ACC112 (cell line): ENCODE measurements at regions not wholly inside any gene's neighbourhood (a gene's known extent, or its start where the extent isn't known, plus 50 kb on each side); places are given as distances from the start of the nearest gene placed in this dataset.

Experiments used
- H2AFZ ChIP-seq: fragments of 200-600 bp; sonication (generic); one replicate; pipeline ENCODE4 v1.6.0; 2017; ENCODE audit warnings: antibody characterized with exemption, low read length; ENCODE audit not compliant: unreplicated experiment
- H3K27ac ChIP-seq: fragments of 200-600 bp; sonication (generic); 2 replicates; pipeline ENCODE4 v1.5.1; 2014; ENCODE audit warnings: low read depth, mild to moderate bottlenecking, antibody characterized with exemption, low read length, moderate library complexity
- H3K27me3 ChIP-seq: fragments of 200-600 bp; sonication (generic); 2 replicates; pipeline ENCODE4 v1.6.1; 2014; ENCODE audit warnings: mild to moderate bottlenecking, antibody characterized with exemption, low read length, moderate library complexity, mixed read lengths; ENCODE audit not compliant: insufficient read depth
- H3K36me3 ChIP-seq: fragments of 200-600 bp; sonication (generic); 2 replicates; pipeline ENCODE4 v1.6.1; 2016; ENCODE audit warnings: mild to moderate bottlenecking, antibody characterized with exemption, low read length, moderate library complexity, mixed read lengths; ENCODE audit not compliant: insufficient read depth
- H3K4me1 ChIP-seq: fragments of 200-600 bp; sonication (generic); one replicate; pipeline ENCODE4 v1.6.1; 2016; ENCODE audit warnings: low read length, mixed read lengths; ENCODE audit not compliant: insufficient read depth, unreplicated experiment, control insufficient read depth
- H3K4me3 ChIP-seq: fragments of 200-600 bp; sonication (generic); 2 replicates; pipeline ENCODE4 v1.5.1; 2014; ENCODE audit warnings: mild to moderate bottlenecking, low read depth, low read length
- H3K79me2 ChIP-seq: fragments of 200-600 bp; sonication (generic); one replicate; pipeline ENCODE4 v1.6.0; 2016; ENCODE audit warnings: low read length; ENCODE audit not compliant: control insufficient read depth, unreplicated experiment, insufficient read depth

DNA sequence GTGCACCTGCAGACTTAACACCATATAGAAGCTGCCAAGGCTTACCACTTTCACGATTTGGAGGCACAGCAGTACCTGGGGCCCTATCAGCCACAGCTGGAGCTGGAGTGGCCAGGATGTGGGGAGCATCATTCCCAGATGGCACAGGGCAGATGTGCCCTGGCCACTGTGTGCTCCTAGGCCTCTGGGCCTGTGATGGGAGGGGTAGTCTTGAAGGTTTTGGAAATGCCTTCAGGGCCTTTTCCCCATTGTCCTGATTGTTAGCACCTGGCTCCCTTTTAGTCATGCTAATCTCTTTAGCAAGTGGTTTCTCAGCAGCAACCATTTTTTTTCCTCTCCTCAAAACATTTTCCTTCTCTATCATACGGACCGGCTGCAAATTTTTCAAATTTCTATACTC lies 490.2 kb downstream of the RAB28 start:
- Histone ChIP-seq H3K36me3 (no peaks in the 10 kb centered on the region), H2AFZ (no peak overlapping the region), H3K79me2 (no peaks in the 10 kb centered on the region), H3K4me1 (no peaks in the 10 kb centered on the region), H3K4me3 (no peak overlapping the region), H3K27ac (no peak overlapping the region), H3K27me3 (no peaks in the 10 kb centered on the region)

DNA sequence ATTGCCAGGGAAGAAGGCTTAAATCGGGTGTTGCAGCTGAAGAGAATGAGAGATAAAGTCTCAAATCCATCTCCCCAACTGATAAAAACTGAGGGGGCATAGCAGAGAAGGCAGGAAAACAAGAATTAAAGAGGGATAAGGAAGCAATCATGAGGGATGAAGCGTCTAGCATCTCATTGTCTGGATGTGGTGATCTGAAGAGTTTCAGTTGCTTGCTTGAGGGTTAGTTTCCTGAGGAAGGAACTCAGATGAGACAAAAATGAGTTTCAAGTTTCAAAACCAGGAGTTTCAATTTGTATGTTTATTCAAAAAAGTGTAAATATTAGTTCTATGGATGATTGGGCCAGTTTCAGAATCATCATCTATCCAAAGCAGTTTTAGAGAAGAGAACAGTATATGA lies 496.9 kb downstream of the RAB28 start:
- Histone ChIP-seq H3K36me3 (no peaks in the 10 kb centered on the region), H3K4me3 (no peak overlapping the region), H2AFZ (no peak overlapping the region), H3K27me3 (no peaks in the 10 kb centered on the region), H3K79me2 (no peaks in the 10 kb centered on the region), H3K4me1 (no peaks in the 10 kb centered on the region), H3K27ac (no peak overlapping the region)

DNA sequence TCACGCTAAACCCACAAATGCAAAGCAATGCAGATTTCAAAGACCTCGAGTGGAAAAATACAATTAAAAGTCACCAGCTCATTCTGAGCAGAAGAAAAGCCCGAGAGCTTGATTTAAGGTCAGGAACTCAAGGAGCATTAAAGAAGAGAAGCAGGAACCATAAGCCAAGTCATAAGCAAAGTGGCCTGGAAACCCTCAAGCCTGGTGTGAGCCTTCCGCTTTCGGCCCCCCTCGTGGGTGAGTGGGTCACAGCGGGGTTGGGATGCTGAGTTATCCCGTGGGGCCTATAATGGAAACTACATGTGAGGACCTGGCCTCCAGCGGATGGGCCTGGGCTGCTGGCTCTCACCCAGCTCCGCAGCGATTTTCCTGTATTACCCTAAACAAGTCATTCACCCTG lies 504.3 kb downstream of the RAB28 start:
- Histone ChIP-seq H3K27me3 (no peaks in the 10 kb centered on the region), H3K4me3 (no peak overlapping the region), H2AFZ (no peak overlapping the region), H3K27ac (no peak overlapping the region), H3K79me2 (no peaks in the 10 kb centered on the region), H3K36me3 (no peaks in the 10 kb centered on the region), H3K4me1 (no peaks in the 10 kb centered on the region)

- Histone ChIP-seq H3K4me1 (no peaks in the 10 kb centered on the region), H3K4me3 (no peak overlapping the region)
Observed at GRCh38 chr4:12978310-12978709, 505.8 kb downstream of the RAB28 start.

GRCh38 chr4:12975511-12975910 lies 508.6 kb downstream of the RAB28 start:
- Histone ChIP-seq H3K79me2 (no peaks in the 10 kb centered on the region), H3K4me3 (no peak overlapping the region), H3K27me3 (no peaks in the 10 kb centered on the region), H2AFZ (no peak overlapping the region), H3K36me3 (no peaks in the 10 kb centered on the region), H3K4me1 (no peaks in the 10 kb centered on the region), H3K27ac (no peak overlapping the region)

More at GRCh38 chr4:12978310-12978709, 505.8 kb downstream of the RAB28 start:
- no peak overlapping the region for H3K27ac ChIP-seq
- no peaks in the 10 kb centered on the region for H3K27me3 ChIP-seq
- no peak overlapping the region for H2AFZ ChIP-seq
- no peaks in the 10 kb centered on the region for H3K79me2 ChIP-seq
- H3K36me3 ChIP-seq = no peaks in the 10 kb centered on the region

DNA sequence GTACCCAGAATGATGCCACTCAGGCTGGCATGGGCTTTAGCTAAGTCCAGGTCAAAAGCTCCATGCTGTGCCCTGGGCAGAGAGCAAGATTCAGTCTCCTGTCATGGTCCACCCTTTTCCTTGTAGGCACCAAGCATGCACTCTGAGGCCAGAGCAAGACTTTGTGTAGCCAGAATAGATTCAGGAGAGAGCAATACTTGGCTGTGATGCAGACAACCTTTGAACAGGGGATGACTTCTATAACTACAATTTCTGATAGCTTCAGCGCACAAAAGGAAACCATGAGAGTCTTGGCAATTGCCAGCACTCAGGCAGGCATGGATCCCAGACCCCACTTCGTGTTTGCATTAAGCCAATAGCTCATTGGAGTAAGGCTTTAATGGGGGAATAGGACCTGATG lies 510.6 kb downstream of the RAB28 start:
- Histone ChIP-seq H3K79me2 (no peaks in the 10 kb centered on the region), H2AFZ (no peak overlapping the region), H3K27ac (no peak overlapping the region), H3K27me3 (no peaks in the 10 kb centered on the region), H3K4me1 (no peaks in the 10 kb centered on the region), H3K4me3 (no peak overlapping the region), H3K36me3 (no peaks in the 10 kb centered on the region)

- Histone ChIP-seq H3K4me3 (no peak overlapping the region), H3K79me2 (no peaks in the 10 kb centered on the region), H3K27ac (no peak overlapping the region), H2AFZ (no peak overlapping the region), H3K4me1 (no peaks in the 10 kb centered on the region), H3K27me3 (no peaks in the 10 kb centered on the region), H3K36me3 (no peaks in the 10 kb centered on the region)
Observed at GRCh38 chr4:12968345-12968744, 515.8 kb downstream of the RAB28 start.

- Histone ChIP-seq H3K4me3 (no peak overlapping the region), H3K36me3 (no peaks in the 10 kb centered on the region), H3K27me3 (no peaks in the 10 kb centered on the region), H2AFZ (no peak overlapping the region), H3K4me1 (no peaks in the 10 kb centered on the region), H3K79me2 (no peaks in the 10 kb centered on the region), H3K27ac (no peak overlapping the region)
Observed at GRCh38 chr4:12966726-12967125, 517.4 kb downstream of the RAB28 start.

DNA sequence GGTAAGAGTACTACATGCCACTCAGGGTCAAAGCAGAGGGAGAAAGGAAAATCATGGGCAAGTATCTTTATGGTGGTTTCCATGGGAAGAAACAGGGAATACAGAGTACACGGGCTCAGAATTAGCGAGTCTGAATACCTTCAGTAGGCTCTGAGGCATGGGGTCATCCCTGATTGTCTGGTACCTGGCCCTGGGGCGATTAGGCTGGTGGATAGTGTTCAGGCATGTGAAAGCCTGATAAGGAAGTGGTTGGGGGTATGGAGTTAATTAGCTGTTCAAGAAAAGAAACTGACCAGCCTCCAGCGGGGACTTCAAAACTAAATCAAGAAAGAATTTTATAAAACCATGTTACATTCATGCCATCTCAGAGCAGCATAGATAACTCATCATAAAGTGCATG lies 518.8 kb downstream of the RAB28 start:
- Histone ChIP-seq H3K27me3 (no peaks in the 10 kb centered on the region), H3K36me3 (no peaks in the 10 kb centered on the region), H3K79me2 (no peaks in the 10 kb centered on the region), H3K4me1 (no peaks in the 10 kb centered on the region), H3K4me3 (no peak overlapping the region), H3K27ac (no peak overlapping the region), H2AFZ (no peak overlapping the region)

DNA sequence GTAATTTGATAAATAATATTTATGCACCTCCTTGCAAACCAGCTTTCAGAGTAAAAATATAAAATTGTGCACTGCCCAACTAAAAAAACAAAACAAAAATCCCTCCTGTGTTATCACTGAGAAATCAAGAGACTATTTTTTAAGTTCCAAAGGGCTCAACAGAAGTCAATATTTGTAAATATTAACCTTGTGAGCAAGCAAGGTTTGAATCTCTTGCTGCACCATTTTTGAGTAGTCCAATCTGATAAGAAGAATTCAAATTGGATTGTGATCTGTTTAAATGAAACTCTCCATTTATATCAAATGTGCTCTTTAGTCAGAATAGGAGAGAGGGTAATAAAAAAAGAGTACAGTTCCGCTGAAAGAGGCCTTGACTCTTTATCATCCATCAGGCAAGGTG lies 520.2 kb downstream of the RAB28 start:
- H3K27me3 ChIP-seq = no peaks in the 10 kb centered on the region
- H3K27ac ChIP-seq = no peak overlapping the region
- no peak overlapping the region for H3K4me3 ChIP-seq
- no peaks in the 10 kb centered on the region for H3K79me2 ChIP-seq
- H3K4me1 ChIP-seq = no peaks in the 10 kb centered on the region
- H3K36me3 ChIP-seq = no peaks in the 10 kb centered on the region
- no peak overlapping the region for H2AFZ ChIP-seq

- no peak overlapping the region for H2AFZ ChIP-seq
- H3K27me3 ChIP-seq = no peaks in the 10 kb centered on the region
- no peak overlapping the region for H3K27ac ChIP-seq
- H3K36me3 ChIP-seq = no peaks in the 10 kb centered on the region
- no peaks in the 10 kb centered on the region for H3K79me2 ChIP-seq
- H3K4me1 ChIP-seq = no peaks in the 10 kb centered on the region
- H3K4me3 ChIP-seq = no peak overlapping the region
Observed at GRCh38 chr4:12963291-12963690, 520.8 kb downstream of the RAB28 start.

DNA sequence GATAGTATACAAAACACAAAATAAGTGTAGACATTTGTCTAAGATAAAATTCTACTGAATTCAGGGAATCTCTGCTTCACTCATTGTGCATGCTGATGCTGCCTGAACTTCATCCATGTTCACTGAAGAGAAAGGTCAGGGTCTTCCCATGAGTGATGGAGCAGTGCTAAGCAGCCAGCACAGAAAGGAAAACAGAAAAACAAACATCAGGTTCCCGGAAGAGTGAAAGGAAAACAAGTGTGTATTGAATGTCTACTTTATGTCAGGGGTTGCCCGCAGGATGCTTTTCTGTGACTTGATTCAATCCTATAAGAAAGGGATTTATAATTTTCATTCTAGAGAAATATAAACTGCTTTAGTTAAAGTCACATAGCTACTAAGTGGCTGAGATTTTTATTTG lies 522.4 kb downstream of the RAB28 start:
- H3K79me2 ChIP-seq = no peaks in the 10 kb centered on the region
- H3K27me3 ChIP-seq = no peaks in the 10 kb centered on the region
- H2AFZ ChIP-seq = no peak overlapping the region
- H3K27ac ChIP-seq = no peak overlapping the region
- no peaks in the 10 kb centered on the region for H3K4me1 ChIP-seq
- H3K36me3 ChIP-seq = no peaks in the 10 kb centered on the region
- H3K4me3 ChIP-seq = no peak overlapping the region
